RWPE1 (cell line): ENCODE measurements at regions not wholly inside any gene's neighbourhood (a gene's known extent, or its start where the extent isn't known, plus 50 kb on each side); places are given as distances from the start of the nearest gene placed in this dataset.
"Not testable (repeated sequence)": the region's sequence is repeated elsewhere in the genome, so short reads cannot be mapped to it uniquely, and the experiment has no call there.

ENCODE experiments used
- CTCF ChIA-PET: fragments of 350-600 bp; sonication (Branson Sonifier 250); formaldehyde crosslinking; extraction: SDS; loops from one replicate; lab custom pipeline; 2021; lab: Yijun Ruan, JAX
- POLR2A ChIA-PET: fragments of 400-600 bp; formaldehyde crosslinking; extraction: SDS; loops from one replicate; lab custom pipeline; 2020; ENCODE audit warnings: antibody characterized with exemption; ENCODE audit not compliant: low non-redundant PET; lab: Yijun Ruan, JAX
- DNase-seq: peaks from one replicate; pipeline ENCODE4 v3.0.0; 2012; ENCODE audit warnings: low spot score
- H3K27ac ChIP-seq: fragments of 450-650 bp; 2 replicates; pipeline ENCODE4 v1.5.1; 2017
- TF ChIP-seq, protein P1 (sequence below): fragments of 450-650 bp; conservative IDR thresholded peaks from 2 replicates; pipeline ENCODE4 v1.5.1; 2017; ENCODE audit warnings: low read depth, mild to moderate bottlenecking

DNA sequence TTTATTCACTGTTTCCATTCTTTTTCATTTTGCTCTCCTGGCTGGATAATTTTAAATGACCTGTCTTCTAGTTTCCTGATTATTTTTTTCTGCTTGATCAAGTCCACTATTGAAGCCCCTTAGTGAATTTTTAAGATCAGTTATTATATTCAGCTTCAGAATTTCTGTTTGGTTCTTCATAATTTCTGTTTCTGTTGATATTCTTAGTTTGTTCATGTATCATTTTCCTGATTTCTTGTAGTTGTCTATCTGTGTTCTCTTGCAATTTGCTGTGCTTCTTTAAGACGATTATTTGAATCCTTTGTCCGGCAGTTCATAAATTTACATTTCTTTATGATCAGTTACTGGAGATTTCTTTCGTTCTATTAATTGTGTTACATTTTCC is 75.2 kb upstream of the CCDC71L start:
- DNase-seq: no peak
- POLR2A ChIA-PET: no interaction called here
- no peak overlapping the region for H3K27ac ChIP-seq
- CTCF ChIA-PET: interaction anchor here (0.6 to 2.7 kb wide), 10 partner anchors 18 to 559 kb away, joined by 3 to 30 read pairs (median 5); partner anchors contain the start of gene CCDC71L
- TF ChIP-seq, protein P1, sequence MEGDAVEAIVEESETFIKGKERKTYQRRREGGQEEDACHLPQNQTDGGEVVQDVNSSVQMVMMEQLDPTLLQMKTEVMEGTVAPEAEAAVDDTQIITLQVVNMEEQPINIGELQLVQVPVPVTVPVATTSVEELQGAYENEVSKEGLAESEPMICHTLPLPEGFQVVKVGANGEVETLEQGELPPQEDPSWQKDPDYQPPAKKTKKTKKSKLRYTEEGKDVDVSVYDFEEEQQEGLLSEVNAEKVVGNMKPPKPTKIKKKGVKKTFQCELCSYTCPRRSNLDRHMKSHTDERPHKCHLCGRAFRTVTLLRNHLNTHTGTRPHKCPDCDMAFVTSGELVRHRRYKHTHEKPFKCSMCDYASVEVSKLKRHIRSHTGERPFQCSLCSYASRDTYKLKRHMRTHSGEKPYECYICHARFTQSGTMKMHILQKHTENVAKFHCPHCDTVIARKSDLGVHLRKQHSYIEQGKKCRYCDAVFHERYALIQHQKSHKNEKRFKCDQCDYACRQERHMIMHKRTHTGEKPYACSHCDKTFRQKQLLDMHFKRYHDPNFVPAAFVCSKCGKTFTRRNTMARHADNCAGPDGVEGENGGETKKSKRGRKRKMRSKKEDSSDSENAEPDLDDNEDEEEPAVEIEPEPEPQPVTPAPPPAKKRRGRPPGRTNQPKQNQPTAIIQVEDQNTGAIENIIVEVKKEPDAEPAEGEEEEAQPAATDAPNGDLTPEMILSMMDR: no peak

- ChIA-PET POLR2A (no interaction called here), CTCF (interaction anchor here (0.6 to 2.7 kb wide), 14 partner anchors 18 to 1283 kb away, joined by 3 to 30 read pairs (median 4); partner anchors contain the start of gene CCDC71L)
- TF ChIP-seq, protein P1: peak; percentile 29; the same call in 1 of the 2 replicates
- H3K27ac ChIP-seq: no peak overlapping the region
- peak; percentile 59 for DNase-seq
Observed at GRCh38 chr7:106736508-106737201, 75.7 kb upstream of the CCDC71L start.

DNA sequence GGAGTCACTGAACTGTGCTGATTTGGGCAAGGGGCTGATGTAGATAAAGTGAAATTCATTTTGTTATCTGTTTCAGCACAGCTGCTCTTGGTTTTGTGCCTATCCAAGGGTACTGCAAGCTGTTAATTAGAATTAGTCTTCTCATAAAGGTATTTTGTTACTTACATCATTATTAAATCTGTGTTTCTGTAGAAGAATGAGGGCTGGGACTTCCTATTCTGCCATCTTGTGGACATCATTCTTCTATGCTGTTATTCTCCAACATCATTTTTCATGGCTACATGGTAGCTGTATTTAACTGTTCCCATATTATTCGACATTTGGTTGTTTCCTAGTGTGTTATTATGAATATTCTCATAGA is 76.2 kb upstream of the CCDC71L start:
- TF ChIP-seq, protein P1: peak; percentile 18; the same call in 1 of the 2 replicates
- H3K27ac ChIP-seq: no peak overlapping the region
- peak; percentile 12 for DNase-seq
- CTCF ChIA-PET: interaction anchor here (0.6 to 2.7 kb wide), 12 partner anchors 20 to 1283 kb away, joined by 3 to 30 read pairs (median 4); partner anchors contain the start of gene CCDC71L
- POLR2A ChIA-PET: no interaction called here

GRCh38 chr7:106740806-106741205 is 79.8 kb upstream of the CCDC71L start:
- CTCF ChIA-PET: interaction anchor here (0.8 kb wide), 1 partner anchor 565 kb away, joined by 3 read pairs; no protein-coding TSS in a partner anchor
- no peak for DNase-seq

GRCh38 chr7:106744563-106745091 is 83.7 kb upstream of the CCDC71L start:
- POLR2A ChIA-PET: no interaction called here

More at GRCh38 chr7:106740806-106741205, 79.8 kb upstream of the CCDC71L start:
- no peak overlapping the region for H3K27ac ChIP-seq
- TF ChIP-seq, protein P1: no peak
- POLR2A ChIA-PET: no interaction called here

GRCh38 chr7:106747301-106747700 is 86.3 kb upstream of the CCDC71L start:
- CTCF ChIA-PET, DNase-seq, POLR2A ChIA-PET, H3K27ac ChIP-seq: not testable (repeated sequence)

More at GRCh38 chr7:106744563-106745091, 83.7 kb upstream of the CCDC71L start:
- CTCF ChIA-PET: no interaction called here
- no peak overlapping the region for H3K27ac ChIP-seq
- DNase-seq: no peak
- TF ChIP-seq, protein P1: no peak
